HCT116 (cell line): ENCODE measurements at regions not wholly inside any gene's neighbourhood (a gene's known extent, or its start where the extent isn't known, plus 50 kb on each side); places are given as distances from the start of the nearest gene placed in this dataset.

Experiments used
- ATF3 ChIP-seq: IDR thresholded peaks from 2 replicates; pipeline ENCODE4 v1.6.1; 2012
- CTCF ChIP-seq, 3 experiments: fragments of 200-600 bp in 1 of 3; sonication (generic) in 1 of 3; IDR thresholded peaks in 2 of 3; conservative IDR thresholded peaks in 1 of 3; 2 replicates each; pipeline ENCODE4 v1.5.1; 2012 to 2017; ENCODE audit warnings: low read depth in 2 of 3, low read length in 2 of 3, antibody characterized with exemption in 1 of 3, borderline replicate concordance in 1 of 3, control low read depth in 1 of 3, mild to moderate bottlenecking in 1 of 3, mixed read lengths in 1 of 3, mixed run types in 1 of 3, moderate library complexity in 1 of 3; ENCODE audit not compliant: insufficient read depth in 1 of 3
- POLR2A ChIP-seq: IDR thresholded peaks from 2 replicates; pipeline ENCODE4 v1.7.0; 2011; ENCODE audit warnings: borderline replicate concordance; ENCODE audit not compliant: insufficient read depth, insufficient read length; ENCODE audit errors: extremely low read depth
- POLR2AphosphoS5 ChIP-seq: IDR thresholded peaks from 2 replicates; pipeline ENCODE4 v1.6.1; 2011; ENCODE audit warnings: mild to moderate bottlenecking, low read depth, low read length, moderate library complexity
- SP1 ChIP-seq: IDR thresholded peaks from 2 replicates; pipeline ENCODE4 v1.6.1; 2012; ENCODE audit warnings: low read depth
- ZBTB33 ChIP-seq: IDR thresholded peaks from 2 replicates; pipeline ENCODE4 v1.6.1; 2011; ENCODE audit warnings: mild to moderate bottlenecking, low read length, moderate library complexity; ENCODE audit not compliant: insufficient replicate concordance; ENCODE audit errors: extremely low read depth
- ZFX ChIP-seq: fragments of 450-650 bp; IDR thresholded peaks from 2 replicates; pipeline ENCODE4 v1.6.1; 2017
- ZNF274 ChIP-seq: fragments of 200-500 bp; sonication (Bioruptor generic); IDR thresholded peaks from 2 replicates; pipeline ENCODE4 v1.6.1; 2014; ENCODE audit warnings: mild to moderate bottlenecking, low read depth, low read length, inconsistent platforms

DNA sequence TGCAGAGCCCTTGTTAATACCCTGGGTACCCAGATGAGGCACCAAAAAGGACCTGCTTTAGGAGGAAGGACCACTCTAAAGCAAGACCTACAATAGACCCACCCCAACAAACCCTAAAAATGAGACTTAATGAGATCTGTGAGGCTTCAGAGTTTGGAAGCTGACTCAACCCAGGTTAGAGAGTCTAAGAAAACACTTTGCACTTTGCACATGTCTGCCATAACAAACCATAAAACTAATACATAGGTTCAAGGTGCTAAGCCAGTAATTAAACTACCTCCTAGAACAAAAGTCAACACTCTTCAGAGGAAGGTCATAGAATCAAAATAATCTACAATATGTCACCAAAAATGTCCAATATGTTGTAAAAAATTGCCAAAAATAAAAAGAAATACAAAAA lies 124.7 kb upstream of the C1orf21 start:
- no peak for TF ChIP-seq CTCF (IDR thresholded peaks at IDR 0.05 in 2 of 3, conservative IDR thresholded peaks at IDR 0.05 in 1 of 3; ENCODE audit: borderline replicate concordance in 1 of 3, insufficient read depth in 1 of 3, low read depth in 2 of 3, low read length in 2 of 3)
- no peak for TF ChIP-seq POLR2A
- TF ChIP-seq ZFX, result no peak
- TF ChIP-seq ZBTB33, result no peak
- no peak for TF ChIP-seq POLR2AphosphoS5
- TF ChIP-seq SP1, result no peak
- TF ChIP-seq ATF3, result no peak
- no peak for TF ChIP-seq ZNF274
